ENCODE measurements at regions not wholly inside any gene's neighbourhood (a gene's known extent, or its start where the extent isn't known, plus 50 kb on each side); places are given as distances from the start of the nearest gene placed in this dataset.

DNA sequence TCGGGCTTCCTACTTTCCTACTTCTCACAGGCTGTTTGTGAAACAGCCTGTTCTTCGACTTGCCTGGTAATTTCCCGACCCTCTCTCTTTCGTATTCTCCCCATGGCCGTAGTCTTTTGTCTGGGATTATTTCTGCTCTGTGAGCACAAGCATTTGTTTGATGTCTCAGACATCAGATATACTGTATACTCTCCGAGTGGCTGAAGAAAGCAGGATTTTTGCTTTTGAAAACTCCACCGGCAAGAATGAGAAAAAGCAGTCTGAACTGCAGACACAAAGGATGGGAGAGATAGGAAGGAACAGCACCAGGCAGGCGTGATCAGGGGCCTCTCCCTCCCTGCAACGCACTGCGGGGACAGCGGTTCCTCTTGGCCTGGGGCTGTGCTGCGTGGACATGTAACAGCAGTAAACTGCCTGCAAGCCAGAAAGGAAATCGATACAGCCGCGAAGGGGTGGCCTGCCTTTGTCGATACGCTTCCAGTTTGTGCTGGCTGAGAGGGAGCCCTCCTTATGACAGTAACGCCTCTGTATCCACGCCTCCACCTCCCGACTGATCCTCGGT is 313.9 kb upstream of the TLE4 start:
- peak overlapping the region; percentile 48 for H3K4me3 ChIP-seq
- H3K27ac ChIP-seq, result no peak overlapping the region
- no peak for DNase-seq (ENCODE audit: low spot score)
- TF ChIP-seq, protein P1, sequence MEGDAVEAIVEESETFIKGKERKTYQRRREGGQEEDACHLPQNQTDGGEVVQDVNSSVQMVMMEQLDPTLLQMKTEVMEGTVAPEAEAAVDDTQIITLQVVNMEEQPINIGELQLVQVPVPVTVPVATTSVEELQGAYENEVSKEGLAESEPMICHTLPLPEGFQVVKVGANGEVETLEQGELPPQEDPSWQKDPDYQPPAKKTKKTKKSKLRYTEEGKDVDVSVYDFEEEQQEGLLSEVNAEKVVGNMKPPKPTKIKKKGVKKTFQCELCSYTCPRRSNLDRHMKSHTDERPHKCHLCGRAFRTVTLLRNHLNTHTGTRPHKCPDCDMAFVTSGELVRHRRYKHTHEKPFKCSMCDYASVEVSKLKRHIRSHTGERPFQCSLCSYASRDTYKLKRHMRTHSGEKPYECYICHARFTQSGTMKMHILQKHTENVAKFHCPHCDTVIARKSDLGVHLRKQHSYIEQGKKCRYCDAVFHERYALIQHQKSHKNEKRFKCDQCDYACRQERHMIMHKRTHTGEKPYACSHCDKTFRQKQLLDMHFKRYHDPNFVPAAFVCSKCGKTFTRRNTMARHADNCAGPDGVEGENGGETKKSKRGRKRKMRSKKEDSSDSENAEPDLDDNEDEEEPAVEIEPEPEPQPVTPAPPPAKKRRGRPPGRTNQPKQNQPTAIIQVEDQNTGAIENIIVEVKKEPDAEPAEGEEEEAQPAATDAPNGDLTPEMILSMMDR (IDR thresholded peaks at IDR 0.05), result no peak

DNA sequence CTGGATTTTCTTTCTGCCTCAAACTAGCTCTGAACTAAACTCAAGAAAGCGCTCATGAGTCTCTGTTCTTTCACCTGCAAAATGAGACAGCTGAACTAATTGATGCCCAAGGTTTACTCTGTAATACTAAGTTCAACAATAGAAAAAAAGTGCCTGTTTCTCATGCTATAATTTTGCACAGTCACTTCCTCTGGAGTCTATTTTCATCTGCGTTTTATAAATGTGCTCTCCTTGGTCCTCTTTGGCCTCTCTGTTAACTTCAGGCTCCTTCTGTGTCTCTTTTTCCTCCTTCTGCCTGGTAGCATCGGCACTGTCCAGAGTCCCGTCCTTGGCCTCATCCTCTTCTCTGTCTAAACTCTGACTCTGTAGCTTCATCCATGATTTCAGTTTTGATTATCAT is 311.9 kb upstream of the TLE4 start:
- TF ChIP-seq, protein P1 (IDR thresholded peaks at IDR 0.05), result no peak
- Histone ChIP-seq H3K4me3 (no peak overlapping the region), H3K27ac (no peak overlapping the region)
- no peak for DNase-seq (ENCODE audit: low spot score)

DNA sequence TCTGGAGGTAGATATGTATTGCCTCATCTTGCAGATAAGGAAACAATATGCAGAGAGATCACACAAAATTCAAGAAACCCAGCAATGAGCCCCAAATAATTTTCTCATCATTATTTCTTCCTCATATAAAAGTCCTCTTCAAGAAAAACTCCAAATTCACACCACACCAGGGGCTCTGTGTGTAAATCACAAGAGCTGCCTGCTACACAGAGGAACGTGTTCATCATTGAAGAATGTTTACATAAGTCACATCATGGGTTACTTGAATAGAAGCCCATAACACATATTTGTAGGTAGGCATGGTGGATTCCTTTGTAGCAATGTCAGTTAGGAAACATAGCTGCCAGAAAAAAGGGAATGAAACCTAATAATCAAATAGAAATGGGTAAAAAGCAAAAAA is 308.1 kb upstream of the TLE4 start:
- no peak for DNase-seq (ENCODE audit: low spot score)
- TF ChIP-seq, protein P1 (IDR thresholded peaks at IDR 0.05), result no peak
- Histone ChIP-seq H3K27ac (no peak overlapping the region), H3K4me3 (no peak overlapping the region)

DNA sequence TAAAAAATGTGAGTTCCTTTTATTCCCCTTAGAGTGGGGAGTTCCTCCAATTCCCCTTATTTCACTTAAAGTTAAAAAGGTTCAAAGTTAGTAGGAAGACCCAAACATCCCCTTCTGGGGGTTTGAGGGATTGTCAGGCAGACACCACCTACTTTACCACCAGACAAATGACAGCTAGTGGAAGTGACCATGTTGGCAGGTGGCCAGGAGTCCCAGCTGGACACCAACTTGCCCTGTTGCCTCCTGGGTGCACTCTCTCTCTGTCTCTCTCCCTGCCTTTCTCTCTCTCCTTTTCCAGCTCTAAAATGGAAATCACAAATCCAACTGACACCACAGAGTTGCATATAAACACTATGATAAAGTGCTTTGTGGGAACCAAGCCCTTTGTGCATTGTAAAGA is 307.7 kb upstream of the TLE4 start:
- Histone ChIP-seq H3K4me3 (no peak overlapping the region), H3K27ac (no peak overlapping the region)
- TF ChIP-seq, protein P1 (IDR thresholded peaks at IDR 0.05), result no peak
- DNase-seq (ENCODE audit: low spot score), result no peak

DNA sequence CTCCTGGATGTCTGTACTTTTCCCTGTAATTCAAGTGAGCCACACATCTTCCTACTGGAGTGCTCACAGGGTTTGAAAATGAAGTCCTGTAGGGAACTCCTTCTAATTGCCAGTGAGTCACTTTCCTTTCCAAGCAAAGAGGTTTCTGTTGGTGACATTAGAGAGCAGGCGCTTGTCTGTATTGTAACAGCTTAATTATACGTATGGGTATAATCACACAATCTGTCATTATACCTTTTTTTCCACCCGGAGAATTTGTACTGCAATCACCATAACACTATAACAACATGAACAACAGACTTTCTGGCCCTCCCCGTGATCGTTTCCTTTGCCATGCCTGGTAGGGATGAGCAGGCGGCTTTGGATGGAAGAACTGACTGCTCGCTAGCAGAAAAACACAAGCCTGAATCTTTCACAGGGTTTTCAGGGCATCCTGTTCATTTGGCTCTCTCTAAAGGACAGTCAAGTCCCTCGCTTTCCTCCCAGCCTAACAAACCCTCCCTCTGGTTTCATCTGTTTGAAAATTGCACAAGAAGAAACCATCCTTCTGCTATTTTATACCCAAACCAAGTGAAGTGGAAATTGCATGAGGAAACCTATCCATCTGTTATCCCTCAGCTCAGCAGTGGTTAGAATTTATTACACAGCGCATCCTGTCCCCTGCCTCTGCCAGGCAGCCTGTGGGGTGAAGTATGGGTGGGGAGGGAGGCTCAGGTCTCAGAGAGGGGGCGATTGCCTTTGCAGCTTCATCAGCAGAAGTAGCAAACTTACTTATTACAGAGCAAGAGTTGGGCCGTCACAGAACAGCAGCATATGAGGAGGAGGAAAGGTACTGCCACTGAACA is 307.0 kb upstream of the TLE4 start:
- no peak overlapping the region for H3K27ac ChIP-seq
- TF ChIP-seq, protein P1 (IDR thresholded peaks at IDR 0.05), result no peak
- DNase-seq (ENCODE audit: low spot score), result no peak
- H3K4me3 ChIP-seq, result no peak overlapping the region

DNA sequence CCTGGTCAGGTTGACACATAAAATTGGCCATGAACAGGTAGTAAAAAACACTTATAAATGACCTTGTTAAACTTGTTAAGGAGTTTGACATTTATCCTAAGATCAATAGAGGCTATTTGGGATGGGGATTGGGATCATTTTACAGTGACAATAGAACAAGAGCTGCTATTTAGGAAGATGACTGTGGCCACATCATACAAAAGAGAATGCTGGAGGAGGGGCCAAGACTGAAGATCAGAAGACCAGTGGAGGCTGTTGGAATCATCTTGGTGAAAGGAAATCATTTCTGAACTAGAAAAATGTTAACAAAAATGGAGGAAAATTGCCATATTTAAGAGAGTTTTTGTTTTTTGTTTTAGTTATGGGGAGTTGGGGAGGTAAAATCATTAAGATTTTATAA is 304.8 kb upstream of the TLE4 start:
- DNase-seq (ENCODE audit: low spot score), result no peak
- TF ChIP-seq, protein P1 (IDR thresholded peaks at IDR 0.05), result no peak
- no peak overlapping the region for H3K27ac ChIP-seq
- H3K4me3 ChIP-seq, result no peak overlapping the region

DNA sequence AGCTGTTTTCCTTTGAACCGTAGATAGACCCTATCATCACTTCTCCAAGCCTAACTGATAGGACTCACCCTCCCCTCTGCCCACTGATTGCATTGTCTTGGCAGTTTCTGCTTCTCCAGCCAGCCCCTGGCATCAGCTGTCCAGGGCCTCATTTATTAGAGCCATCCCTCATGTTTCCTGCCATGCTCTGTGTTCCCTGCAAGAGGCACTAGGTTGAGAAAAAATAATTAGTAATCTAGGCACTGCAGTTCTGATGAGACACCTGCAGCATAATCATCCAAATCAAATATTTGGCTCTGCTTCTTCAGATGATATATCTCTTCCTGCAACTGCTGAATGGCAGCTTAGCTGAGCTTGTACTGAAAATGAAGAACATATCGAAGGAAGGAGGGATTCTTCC is 303.0 kb upstream of the TLE4 start:
- no peak overlapping the region for H3K27ac ChIP-seq
- TF ChIP-seq, protein P1 (IDR thresholded peaks at IDR 0.05), result no peak
- DNase-seq (ENCODE audit: low spot score), result no peak
- H3K4me3 ChIP-seq, result no peak overlapping the region

Data from coronary artery (tissue), 2 donors.